ENCODE measurements at regions not wholly inside any gene's neighbourhood (a gene's known extent, or its start where the extent isn't known, plus 50 kb on each side); places are given as distances from the start of the nearest gene placed in this dataset.

DNA sequence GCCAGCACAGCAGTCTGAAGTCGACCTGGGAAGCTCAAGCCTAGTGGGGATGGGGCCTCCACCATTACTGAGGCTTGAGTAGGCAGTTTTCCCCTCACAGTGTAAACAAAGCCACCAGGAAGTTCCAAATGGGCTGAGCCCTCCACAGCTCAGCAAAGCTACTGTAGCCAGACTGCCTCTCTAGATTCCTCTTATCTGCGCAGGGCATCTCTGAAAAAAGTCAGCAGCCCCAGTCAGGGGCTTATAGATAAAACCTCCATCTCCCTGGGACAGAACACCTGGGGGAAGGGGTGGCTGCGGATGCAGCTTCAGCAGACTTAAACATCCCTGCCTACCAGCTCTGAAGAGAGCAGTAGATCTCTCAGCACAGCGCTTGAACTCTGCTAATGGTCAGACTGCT lies 218.4 kb upstream of the VRK2 start:
- DNase-seq (ENCODE audit: low spot score): no peak

DNA sequence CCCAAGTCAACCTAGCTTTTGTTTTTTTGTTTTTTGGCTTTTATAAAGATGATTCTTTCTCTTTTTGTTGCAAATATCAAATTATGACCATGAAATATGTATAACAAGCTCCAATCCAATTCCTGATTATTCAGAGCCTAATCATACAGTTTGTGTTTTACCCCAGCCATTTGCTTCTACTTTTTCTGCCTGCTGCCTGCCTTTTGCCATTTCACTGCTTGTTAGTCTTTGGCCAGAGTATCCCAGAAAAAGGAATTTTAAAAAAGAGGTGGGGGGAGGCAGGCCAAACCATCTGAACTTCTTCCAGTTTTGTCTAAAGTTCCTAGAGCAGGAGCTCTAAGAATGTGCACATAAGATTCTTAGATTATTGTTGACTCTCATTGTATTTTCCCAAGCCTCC lies 211.9 kb upstream of the VRK2 start:
- DNase-seq (ENCODE audit: low spot score): no peak

DNA sequence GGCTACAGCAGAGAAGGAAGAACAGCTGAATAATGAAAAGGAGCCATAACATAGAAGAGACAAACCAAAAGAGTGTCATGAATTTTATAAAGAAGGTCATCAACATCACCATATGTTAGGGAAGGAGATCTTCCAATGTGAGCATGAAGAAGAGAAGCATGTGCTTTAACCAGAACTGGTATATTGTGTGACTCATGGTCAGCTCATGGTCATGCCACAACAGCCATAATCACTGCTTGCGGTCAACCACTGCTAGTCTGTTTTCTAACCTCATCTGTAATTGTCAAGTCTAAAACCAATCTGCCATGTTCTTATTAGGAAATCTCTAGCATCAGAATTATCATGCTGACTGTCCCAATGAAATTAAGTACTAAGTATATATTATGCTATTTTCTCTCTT lies 204.1 kb upstream of the VRK2 start:
- no peak for DNase-seq (ENCODE audit: low spot score)

DNA sequence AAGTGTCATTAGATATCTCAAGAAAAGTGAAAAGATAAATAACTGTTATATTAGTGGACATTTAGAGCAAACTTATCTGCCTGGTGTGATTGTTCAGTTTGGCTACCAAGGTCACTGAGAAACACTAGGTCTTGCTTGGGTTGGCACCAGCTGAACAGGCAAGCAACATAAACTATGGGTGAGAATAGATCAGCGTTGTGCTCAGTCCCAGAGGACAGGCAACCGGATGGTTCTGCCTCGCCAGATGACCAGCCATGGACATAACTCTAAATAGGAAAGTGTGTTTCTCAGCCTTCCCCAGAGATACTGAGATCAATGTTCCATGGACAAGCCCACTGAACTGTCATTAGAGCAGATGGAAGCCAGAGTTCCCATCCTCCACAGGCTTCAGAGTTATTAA lies 203.4 kb upstream of the VRK2 start:
- DNase-seq (ENCODE audit: low spot score): no peak

DNA sequence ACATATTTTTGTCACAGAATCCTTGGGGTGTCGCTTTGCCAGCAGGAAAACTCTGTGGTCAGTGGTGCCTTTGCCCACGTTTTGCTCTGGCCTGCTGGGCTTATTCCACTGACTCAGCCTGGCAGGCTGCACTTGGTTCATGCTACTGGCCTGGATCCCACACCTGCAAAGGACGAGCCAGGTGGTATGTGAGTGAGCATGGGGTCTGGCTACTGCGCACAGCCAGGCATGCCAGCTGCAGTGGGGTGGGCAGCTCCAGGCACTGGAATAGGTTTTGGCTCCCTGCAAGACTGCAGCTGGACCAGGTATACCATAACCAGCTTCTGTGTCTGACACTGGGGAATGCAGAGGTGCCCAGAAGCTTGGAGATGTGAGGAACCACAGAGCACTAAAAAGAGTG lies 197.9 kb upstream of the VRK2 start:
- DNase-seq (ENCODE audit: low spot score): no peak

DNA sequence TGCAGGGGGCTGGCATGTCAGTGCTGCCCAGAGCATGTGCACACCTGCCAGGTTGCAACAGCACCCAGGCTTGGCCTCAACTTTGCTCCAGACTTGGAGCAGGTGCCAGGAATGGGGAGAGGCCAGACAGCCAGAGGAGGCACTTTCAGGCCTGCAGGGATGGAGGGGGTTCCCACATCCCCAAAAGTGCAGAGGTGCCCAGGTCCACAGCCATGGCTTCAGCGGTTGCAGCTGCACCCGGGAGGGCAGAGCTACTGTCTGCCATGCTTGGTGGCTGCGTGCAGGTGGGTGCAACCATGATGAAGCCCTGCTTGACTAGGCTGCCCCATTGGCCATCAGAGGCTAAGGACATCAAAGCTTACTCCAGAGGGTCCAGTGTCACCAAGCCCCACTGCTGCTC lies 196.8 kb upstream of the VRK2 start:
- no peak for DNase-seq (ENCODE audit: low spot score)

DNA sequence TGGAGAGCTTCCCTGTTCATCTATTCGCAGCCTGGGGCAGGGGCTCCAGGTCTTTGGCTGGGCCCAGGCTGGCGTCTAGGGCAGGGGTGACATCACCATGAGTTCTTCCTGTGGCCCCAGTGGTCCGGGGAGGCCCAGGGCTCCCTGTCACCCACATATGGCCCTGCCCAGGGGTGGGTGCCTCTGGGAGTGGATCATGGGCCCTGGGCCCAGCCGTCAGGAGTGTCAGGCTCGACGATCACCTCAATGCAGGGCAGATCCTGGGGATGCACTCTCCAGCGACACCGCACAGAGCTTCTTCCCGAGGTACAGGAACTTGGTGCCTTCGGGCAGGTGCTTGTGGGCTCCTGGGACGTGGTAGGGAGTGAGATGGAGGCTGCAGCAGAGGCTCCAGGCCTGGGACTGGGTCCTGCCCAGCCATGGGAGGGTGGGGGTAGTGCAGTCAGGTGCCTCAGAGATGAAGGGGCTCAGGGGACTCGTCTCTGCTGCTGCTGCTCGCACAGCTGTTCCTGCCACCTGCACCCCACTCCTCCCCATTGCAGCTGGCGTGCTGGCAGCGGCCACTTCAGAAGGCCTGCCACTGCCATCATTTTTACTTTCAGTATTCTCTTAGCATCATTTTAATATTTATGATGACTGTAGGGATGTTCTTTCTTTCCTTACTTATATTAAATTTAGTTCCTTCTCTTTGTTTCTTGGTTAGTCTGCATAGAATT lies 196.0 kb upstream of the VRK2 start:
- no peak for DNase-seq (ENCODE audit: low spot score)

DNA sequence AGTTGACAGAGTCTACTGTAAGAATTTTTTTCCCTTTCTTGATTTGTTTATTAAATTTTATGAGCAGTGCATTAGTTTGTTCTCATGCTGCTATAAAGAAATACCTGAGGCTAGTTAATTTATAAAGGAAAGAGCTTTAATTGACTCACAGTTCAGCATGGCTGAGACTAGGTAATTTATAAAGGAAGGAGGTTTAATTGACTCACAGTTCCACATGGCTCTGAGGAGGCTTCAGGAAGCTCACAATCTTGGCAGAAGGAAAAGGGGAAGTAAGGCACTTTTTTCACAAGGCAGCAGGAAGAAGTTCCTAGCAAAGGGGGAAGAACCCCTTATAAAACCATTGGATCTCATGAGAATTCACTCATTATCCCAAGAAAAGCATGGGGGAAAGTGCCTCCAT lies 191.4 kb upstream of the VRK2 start:
- DNase-seq (ENCODE audit: low spot score): no peak

DNA sequence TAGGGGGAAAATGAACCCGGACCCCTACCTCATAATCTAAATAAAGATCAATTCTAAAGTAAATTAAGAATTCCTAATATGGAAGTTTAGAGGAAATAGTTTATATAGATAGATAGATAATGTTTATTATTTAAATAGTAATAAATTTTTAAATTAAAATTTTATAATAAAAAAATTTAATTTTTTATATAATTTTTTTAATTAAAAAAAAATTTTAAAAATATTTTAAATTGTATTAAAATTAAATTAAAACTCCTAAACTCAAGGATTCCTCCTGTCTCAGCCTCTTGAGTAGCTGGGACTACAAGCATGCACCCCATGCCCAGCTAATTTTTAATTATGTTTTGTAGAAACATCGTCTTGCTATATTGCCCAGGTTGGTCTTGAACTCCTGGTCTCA lies 186.9 kb upstream of the VRK2 start:
- no peak for DNase-seq (ENCODE audit: low spot score)

DNA sequence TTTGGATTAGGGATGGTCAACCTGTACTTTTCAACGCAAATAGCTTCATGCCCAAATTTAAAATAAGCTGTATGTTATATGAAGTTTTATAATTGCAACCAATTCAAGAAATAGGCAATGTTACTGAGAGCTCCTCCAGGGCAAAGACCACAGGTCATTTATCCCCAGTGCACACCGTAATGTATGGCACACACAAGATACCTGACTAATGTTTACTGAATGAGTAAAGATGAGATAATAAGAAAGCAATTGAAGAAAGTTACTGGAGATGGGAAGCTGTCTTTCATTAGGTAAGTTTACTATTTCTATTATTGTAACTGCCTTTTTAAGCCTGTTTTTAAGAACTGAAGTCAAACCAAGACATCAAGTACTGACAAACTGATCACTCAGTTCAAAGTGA lies 184.5 kb upstream of the VRK2 start:
- no peak for DNase-seq (ENCODE audit: low spot score)

DNA sequence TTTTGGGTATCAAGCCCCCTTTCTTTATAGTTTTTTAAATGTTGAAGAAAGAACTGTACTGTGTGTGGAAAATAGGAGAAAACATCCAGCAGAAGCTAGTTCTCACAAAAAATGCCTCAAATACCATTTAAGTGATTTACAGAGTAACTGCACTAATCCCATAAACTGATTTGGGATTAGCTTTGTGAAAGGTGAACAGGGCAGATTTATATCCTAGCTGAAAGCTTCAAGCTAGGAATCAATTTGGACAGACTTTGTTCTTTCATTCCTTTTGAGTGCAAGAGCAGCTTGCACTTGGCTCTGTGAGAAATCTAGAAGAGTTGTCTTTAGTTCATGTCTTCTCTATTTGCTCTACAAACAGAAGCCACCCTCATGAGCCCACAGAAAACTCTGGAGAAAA lies 183.9 kb upstream of the VRK2 start:
- no peak for DNase-seq (ENCODE audit: low spot score)

DNA sequence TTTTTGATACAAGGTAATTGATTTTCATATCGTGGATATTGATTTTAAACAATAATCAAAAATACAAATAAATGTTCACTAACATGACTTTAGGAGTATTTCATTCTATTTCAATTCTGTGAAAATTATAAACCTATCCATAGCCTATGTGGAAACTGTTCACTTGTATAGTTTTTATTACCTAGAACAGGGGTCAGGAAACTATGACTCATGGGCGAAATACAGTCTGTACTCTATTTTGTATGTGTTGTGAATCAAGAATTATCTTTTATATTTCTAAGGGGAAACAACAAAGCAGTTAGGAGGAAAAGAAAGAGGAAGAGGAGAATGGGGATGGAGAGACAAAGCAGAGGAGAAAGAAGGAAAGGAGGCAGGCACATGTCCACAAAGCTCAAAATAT lies 181.7 kb upstream of the VRK2 start:
- DNase-seq (ENCODE audit: low spot score): no peak

DNA sequence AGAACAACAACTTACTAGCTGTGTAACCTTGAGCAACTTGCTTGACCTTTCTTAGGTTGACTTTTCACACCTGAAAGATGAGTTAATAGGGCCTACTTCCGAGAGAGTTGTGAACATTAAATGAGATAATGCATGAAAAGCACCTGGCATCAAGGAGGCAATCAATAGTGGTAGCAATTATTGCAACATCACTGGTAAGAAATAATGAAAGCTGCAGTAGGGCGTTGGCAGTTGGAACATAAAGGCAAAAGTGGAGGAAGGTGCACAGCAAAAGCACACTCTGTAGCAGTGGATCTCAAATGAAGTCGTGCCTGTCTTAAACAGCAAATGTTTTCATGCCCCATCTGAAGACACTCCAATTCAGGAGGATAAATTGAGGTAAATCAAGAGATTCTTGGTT lies 178.9 kb upstream of the VRK2 start:
- DNase-seq (ENCODE audit: low spot score): no peak

DNA sequence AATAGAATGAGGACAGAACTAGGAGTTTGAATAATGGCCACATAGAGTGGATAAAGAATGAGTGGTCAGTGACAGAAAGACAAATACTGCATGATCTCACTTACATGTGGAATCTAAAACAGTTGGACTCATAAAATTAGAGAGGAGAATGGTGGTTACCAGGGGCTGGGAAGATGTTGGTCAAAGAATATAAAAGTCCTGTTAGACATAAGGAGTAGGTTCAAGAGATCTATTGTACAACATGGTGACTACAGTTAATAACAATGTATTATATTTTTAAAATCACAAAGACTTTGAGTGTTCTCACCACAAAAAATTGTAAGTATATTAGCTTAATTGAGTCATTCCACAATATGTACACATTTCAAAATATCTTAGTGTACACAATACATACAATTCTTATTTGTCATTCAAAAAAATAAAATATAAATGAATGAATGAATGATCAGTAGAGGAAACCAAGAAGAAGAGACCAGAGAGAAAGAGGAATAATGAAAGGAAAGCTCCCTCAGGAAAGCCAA lies 177.9 kb upstream of the VRK2 start:
- no peak for DNase-seq (ENCODE audit: low spot score)

DNA sequence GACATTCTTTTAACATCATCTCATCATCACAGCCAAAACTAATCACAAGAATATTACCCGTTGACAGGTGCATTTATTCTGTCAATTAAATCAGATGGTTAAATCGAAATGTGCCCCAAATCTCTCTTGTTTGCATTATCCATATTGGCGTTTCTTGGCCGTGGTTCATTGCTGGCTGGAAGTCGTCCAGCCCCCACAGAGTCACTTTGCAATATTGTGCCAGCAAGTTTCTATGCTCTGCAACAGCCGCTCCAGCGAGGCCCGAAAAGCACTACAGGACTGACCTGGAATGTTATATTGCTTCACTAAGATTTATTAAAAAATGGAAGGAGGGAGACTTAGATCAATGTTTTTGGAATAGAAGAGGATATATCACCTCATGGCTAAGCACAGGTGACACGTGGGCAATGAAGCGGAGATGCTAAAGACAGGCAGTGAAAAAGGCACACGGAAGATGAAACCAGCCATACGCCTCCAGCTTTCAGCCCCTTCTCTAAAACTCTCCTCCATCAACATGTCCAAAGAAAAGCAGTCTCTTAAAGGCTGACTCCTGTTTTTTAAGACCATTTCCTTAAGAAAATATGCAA lies 176.8 kb upstream of the VRK2 start:
- no peak for DNase-seq (ENCODE audit: low spot score)

DNA sequence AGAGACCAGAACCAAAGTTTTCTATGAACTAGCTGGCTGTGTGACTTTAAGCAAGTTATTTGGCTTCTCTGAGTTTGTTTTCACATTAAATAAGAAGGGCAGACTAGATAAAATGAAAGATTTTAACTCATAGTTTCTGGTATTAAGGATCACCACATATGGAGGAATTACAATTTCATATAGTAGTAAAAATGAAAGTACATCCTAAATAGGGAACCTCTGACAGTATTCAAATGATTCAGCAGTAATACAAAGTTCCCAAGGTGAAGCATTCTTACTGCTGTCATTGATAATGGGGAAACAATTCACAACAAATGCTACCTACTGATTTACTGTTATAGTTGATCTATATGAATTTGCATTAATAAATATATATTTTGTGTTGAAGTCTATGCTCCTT lies 170.3 kb upstream of the VRK2 start:
- no peak for DNase-seq (ENCODE audit: low spot score)

DNA sequence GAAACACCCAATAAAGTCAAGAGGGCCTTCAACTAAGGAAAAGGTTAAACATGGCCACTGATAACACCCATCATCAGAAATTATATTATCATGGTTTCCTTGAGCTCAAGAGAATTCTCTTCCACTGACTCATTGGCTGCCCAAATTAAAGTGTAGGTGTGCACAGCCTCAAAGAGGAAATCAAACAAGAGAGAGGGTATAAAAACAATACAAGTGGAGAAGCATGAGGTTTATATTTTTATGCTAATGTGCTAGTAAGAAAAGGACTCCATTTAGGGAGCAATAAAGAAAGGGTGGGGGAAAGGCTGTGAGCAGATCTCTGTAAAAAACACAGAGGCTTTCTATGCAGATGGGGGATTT lies 168.8 kb upstream of the VRK2 start:
- DNase-seq (ENCODE audit: low spot score): no peak

DNA sequence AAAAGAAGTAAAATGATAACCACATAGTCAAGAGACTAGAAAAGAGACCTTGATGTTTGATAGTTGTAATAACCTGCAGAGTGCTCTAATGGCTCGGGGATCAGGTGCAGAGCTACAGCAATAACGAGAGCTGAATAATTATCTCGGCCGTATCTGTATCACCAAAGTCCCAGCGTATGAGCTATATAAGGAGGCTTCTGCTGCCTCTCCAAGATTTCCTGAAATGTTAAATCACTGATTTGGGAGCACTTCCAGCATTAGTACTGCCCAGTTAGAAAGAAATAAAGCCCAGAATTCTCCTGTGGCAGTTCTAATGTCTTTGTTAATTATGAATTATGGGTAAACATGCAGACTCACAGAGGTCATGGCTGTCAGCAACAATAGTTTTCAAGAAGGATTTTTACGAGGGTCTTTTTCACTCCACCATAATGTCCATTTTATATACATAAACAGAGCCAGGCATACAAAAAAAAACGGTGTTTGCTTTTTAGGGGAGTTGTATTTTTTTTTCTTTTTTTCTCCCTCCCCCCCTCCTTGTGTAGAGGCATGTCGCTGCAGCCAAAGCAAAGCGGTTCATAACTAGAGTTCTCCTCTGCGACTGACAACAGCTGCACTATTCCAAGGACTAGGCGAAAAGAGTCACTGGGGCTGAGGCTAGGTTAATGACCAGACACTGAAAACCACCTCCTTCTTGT lies 168.3 kb upstream of the VRK2 start:
- DNase-seq (ENCODE audit: low spot score): no peak

DNA sequence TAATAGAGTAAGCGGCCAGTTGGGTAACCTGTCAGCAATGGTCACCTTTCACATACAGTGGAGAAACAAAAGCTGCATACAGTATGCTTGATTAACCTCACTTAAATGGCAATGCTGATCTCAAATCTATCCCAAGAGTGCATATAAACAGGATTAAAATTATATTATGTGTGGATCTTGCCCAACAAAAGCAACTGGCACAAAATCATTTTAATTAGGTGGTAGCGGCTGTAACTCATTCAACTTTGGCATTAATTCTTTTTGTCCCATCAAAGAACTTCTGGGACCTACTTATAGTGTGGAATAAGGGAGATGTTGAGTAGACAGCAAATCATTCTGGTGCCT lies 167.8 kb upstream of the VRK2 start:
- DNase-seq (ENCODE audit: low spot score): no peak

DNA sequence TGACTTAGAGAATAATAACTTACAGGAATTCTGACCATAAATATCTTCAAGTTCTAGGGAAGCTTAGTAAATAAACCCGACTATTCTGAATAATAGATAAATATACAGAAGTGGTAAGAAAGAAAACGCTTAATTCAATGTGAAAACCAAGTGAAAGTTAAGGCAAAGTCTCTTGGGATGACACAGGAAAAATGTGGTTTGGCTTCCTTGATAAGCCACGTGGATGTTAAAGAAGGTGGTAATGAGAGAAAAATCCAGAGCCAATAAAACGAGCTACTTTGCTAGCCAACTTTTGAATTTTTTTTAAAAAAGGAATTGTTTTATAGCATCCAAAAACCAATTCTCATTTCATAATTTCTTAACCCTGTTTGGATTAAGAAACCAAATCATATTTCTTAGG lies 166.2 kb upstream of the VRK2 start:
- DNase-seq (ENCODE audit: low spot score): no peak

DNA sequence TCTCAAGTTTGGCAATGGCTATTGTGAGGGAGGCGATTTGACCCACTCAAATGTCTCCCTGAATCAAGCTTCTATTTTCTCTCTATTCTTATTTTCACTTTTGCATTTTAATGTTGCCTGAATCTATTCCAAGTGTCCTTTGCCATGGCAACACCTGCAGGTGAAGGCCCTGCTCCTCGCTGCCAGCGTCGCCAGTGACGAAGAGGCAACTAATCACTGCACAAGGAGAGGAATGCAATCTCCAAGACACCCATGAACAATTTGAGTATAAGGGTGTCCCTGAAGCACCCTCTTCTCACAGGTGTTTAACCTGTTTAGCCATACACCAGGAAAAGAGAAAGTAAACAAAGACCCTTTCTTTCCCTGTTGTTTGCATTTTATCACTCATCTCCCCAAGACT lies 165.6 kb upstream of the VRK2 start:
- no peak for DNase-seq (ENCODE audit: low spot score)

DNA sequence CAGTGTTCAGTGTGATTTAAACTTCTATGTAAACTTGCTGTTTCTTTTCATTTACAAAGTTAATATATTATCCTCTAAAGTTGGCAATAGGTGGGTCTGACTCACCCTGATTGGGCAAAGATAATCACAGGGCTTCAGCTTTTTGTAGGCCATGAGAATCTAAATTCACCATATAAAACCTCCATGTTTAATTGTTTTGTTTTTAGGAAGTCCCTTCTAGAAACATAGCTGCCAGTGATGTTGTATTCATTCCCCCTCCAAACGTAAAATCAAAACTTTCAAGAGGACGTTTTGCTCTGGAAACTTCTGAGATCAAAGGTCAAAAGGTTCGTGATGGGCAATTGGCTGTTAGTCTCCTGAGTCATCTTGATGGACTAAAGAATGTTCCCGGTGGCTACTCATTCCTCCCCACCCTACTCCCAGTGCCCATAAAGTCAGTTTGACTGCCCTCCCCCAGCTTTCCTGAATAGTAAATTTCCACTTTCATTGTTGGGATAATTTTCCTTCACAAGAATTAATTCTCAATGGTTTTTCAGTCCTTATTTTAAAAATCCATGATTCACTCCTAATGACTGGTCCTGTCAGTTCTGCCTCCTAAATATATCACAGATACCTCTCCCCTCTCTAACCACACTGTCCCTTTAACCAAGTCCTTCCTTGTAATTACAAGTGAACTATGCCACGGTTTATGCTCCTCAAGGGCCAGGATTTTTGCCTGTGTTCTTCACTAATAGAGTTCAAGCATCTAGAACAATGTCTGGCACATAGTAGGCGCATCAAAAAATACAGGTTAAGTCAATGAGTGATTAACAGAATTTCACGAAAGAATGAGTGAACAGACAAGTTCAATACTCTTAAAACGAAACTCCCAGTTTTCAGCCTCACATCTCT lies 164.4 kb upstream of the VRK2 start:
- DNase-seq (ENCODE audit: low spot score): no peak
